Stimulated activated CD4-positive, alpha-beta T cell treated with anti-CD3 and anti-CD28 coated beads, Interleukin-4, amount 100 ng/mL, for 24 hours (primary cell): ENCODE measurements at regions not wholly inside any gene's neighbourhood (a gene's known extent, or its start where the extent isn't known, plus 50 kb on each side); places are given as distances from the start of the nearest gene placed in this dataset.

Source experiments
- DNase-seq: peaks from one replicate; pipeline ENCODE4 v3.0.0-alpha.2; 2020

DNA sequence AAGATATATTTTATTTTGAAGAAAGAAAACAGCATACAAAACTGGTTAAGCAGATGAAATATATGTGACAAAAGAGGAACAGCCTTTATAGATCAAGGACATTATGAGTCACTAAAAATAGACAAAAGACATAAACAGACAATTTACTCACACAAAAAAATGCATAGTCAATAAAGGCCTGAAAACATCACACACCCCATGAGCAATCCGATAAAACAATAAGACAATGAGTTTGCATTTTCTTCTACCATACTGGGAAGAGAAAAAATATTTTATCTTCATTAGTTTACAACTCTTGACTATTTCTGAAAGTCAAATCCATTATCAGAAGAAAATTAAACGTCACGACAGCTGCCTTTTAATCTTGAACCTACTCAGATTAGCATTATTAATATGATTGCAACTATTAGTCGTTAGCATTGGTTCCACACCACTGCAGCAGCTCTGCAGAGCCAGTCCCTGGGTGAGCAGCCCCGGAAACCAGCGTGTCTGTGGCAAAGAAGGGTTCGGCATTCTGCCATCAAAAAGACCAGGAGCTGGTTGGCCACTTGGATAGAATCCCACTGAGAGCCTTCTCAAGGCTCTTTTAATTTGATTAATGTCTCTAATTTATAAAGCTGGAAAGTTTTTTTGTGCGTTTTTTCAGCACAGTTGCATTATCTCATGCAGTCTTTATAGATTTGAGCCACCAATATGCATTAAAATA is 305.4 kb upstream of the SHH start:
- DNase-seq = no peak

DNA sequence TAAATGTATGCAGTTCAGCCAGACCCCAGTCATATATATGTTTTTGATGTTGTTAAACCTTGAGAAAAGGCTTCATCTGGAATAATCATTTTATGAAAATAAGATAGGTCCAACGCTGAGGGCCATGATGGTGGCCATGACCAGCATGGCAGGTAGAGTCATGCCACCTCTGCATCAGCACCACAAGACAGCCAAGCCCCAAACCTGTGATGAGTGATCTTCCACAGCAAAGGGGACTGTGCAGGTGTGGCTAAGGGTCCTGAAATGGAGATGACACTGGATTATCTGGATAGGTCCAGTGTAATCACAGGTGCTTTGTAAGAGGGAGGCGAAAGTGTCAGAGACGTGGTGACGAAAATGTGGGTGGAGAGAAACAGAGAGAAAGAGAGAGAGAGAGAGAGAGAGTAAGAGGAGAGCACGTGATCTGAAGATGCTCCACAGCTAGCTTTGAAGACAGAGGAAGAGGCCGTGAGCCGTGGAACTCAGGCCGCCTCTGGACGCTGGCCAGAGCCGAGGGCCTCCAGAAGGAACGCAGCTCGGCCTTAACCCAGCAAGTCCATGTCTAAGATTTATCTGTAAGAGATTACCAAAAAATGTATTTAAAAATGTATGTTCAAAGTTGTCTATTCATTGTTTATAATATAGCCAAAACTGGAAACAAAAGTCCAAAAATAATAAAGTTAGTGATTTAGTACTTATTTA is 304.4 kb upstream of the SHH start:
- DNase-seq = no peak

DNA sequence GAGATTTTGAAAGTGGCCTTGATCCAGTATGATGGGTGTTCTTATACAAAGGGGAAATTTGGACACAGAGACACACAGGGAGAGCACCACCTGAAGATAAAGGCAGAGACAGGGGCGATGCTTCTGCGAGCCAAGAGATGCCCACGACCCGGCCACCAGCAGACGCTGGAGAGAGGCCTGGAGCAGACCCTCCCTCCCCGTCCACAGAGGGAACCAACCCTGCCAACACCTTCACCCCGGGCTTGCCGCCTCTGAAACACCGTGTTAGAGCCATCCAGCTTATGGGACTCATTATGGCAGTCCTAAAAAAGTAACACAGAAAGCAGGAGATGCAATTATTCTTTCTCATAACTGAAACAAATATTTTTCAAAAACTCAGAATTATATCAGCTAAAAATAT is 303.3 kb upstream of the SHH start:
- DNase-seq = no peak

DNA sequence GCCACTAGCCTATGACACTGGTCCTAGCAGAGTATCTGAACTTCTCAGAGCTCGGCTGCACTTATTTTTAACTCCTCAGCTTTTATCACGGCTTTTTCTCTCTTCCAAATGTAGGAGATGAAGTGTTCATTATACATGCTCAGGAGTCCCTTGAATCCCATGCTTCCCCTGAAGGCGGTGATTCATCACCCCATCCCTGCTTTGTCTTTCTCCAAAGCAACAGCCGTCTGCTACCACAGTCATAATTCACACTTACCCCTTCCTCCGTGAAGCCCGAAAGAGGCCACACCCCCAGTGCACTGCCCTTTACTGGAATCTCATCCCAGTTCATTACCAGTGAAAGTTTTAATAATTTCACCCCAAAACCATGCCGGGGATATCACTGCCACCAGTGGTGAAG is 301.5 kb upstream of the SHH start:
- DNase-seq = no peak

DNA sequence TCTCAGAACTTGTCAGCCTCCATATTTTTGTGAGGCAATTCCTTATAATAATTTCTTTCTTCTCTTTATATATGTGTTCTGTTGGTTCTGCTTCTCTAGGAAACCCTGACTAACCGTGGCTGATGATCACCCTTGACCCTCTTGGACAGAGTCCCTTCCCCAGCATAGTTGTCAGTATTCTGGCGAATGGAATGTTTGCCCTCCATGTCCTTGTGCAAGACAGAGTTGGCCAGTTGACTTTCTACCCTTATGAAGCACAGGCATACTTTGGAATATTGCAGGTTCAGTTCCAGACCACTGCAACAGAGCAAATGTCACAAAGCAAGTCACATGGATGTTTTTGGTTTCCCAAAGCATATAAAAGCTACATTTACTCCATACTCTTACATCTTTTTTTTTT is 297.7 kb upstream of the SHH start:
- DNase-seq = no peak

DNA sequence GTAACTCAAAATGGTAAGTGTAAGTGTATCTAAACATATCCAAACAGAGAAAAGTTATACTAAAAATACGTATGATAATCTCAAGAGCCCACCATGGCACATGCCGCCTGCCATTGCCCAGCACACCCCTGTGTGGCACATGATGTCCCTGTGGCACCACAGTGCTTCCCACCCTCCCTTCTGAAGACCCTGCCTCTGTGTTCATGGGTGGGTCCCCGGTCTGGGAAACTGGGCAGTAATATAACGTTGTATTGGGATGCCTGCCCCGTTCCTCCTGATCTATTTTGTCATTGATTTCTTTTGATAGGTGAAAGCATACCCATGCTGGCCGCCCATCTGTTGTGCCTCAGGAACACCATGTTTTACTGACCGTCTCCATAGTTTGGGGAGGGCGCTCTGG is 296.8 kb upstream of the SHH start:
- no peak for DNase-seq

DNA sequence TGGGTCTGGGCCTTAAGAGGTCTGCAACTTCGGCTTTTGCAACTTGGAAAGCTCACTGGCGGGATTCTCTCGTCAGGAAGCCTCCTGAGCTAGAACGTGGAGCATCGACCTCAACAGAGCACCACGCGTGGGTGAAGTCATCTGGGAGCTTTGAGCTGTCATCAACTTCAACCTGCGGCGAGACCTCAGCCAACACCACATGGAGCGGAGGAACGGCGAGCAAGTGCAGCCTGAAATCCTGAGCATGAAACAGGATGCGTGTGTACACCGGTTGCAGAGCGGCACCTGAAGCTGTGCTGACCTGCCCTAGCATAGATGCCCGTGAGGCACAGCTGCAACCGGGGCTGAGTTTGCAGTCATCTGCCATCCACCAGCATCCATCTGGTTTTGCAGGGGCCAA is 295.7 kb upstream of the SHH start:
- no peak for DNase-seq

DNA sequence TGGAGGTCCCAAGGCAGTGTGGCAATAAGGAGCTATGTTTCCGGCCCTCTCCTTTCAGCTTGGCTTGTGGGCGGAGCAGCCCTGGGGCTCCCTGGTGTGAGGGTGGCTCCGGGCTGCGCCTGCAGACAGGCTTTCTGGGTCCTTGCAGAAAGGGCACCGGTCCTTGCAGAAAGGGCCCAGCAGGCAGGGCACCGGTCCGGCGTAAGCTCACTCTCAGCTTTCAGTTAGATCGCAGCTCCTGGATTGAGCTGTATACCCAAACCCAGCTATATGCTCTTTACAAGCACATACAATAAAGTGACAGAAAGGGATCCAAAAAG is 293.8 kb upstream of the SHH start:
- no peak for DNase-seq

DNA sequence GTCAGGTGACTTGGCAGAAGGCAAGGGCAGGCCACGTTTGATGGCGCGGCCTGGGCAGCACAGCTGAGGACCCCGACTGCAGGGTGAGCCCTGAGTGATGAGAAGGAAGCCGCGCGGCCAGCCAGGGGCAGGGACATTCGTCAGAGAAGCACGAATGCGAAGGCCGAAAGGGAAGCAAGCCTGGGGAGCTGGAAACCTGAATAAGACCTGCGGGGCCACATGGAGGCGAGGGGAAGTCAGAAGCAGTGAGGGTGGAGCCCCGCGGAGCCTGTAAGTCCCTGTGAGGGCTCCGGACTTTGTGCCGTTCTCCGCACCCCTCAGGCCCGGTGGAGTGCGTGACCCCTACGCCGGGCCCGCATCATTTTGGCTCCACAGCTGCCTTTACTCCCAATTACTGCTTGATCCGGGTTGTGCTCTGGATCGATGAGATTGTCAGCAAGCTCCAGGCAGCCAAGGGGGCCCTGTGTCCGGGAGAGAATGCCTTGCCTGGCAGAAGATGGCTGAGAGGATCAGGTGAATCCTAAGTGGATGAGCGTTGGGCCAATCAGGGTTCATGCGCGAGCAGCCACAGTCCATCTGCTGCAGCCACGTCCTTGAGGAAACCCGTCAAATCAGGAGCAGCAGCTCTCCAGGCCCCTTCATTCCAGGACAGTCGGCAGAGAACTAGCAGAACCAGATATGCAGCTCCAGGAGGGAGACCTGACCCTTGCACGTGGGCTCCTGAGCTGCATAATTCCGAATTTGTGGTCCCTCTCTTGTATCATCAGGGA is 293.3 kb upstream of the SHH start:
- DNase-seq = no peak

DNA sequence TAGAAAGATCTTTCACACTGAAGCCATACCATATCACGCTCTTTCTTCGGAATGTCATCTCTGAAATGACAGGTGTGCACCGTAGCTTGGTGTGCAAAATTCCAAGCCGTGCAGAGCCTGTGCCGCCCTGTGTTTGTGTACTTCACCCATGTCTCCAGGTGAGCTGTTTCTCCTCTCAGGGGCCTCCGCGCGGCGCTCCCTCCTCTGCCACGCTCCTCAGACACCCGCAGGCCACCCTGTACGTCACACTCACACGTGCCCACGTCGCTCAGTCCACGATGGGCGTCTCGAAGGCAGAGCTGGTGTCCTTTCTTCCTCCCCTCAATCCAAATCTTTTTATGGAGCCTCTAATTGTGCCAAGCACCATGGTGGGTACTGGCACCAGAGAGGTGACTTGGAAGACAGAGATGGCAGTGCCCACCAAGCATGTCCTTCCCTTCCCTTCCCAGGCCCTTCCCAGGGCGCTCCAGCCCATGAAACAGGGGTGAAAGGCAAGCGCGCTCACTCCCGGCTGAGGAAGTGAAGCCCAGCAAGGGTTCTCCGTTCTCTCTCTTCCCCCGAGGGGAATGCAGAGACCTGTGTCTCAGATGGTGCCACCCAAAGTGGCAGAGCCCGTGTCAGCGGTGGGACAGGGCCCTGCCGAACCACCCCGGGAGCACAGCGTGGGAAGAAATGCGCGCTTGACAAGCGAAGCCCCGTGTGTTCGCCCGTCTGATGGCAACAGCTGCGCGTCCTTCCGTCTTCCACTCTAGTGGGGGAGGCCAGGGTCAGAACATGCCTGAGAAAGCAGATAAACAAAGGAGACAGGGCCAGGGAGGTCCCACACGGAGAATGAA is 292.5 kb upstream of the SHH start:
- no peak for DNase-seq

DNA sequence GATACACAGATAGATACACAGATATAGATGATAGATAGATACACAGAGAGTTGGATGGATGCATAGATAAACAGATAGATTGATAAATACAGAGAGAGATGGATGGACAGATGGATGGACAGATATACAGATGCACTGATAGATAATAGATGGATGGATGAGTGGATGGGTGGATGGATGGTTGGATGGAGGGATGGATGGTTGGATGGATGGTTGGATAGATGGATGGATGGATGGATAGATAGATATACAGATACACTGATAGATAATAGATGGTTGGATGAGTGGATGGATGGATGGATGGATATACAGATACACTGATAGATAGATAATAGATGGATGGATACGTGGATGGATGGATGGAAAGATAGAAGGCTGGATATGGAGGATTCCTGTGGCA is 290.0 kb upstream of the SHH start:
- no peak for DNase-seq

DNA sequence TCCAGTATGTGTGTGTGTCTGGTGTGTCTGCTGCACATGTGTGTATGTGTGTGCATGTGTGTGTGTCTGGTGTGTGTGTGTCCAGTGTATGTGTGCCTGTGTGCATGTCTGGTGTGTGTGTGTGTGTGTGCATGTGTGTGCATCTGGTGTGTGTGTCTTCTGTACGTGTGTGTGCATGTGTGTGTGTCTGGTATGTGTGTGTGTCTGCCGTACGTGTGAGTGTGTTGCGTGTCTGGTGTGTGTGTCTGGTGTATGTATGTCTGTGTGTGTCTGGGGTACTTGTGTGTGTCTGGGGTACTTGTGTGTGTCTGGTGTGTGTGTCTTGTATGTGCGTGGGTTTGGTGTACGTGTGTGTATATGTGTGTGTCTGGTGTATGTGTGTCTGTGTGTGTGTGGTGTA is 289.1 kb upstream of the SHH start:
- DNase-seq = no peak

DNA sequence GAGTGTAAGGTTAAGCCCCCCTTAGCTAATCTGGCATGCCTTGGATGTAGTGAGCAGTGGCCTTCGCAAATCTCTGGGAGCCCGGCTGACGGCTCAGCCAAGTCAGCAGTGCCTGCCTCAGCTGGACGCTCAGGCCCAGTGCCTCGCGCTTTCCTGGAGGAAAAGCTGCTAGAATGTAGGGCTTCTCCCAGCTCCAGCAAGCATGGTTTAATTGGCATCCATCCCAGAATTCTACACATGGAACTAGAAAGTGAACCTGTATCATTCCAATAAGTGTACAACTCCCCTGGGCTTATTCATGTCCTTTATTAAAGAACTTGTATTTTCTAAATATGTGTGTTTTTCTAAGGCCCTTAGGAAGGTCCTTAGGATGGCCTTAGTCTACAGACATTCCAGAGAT is 287.8 kb upstream of the SHH start:
- DNase-seq = no peak

DNA sequence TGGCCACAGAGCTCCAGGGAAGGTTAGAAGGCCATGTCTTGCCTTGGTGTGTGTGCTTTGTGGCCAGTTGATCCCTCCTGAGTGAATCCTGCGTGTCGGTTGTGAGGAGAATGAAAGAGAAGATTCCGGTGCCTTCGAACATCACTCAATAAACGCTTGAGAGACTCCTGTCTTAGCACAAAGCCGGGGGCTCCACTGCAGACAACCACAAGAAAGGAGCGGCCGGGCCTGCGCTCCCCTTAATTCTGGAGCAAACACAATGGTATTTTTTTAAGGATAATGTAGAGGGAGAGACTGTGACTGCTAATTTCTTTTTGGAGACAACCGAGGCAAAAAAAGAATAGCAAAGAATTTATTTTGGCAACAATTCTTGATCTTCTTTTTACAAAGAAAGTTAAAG is 286.8 kb upstream of the SHH start:
- no peak for DNase-seq

DNA sequence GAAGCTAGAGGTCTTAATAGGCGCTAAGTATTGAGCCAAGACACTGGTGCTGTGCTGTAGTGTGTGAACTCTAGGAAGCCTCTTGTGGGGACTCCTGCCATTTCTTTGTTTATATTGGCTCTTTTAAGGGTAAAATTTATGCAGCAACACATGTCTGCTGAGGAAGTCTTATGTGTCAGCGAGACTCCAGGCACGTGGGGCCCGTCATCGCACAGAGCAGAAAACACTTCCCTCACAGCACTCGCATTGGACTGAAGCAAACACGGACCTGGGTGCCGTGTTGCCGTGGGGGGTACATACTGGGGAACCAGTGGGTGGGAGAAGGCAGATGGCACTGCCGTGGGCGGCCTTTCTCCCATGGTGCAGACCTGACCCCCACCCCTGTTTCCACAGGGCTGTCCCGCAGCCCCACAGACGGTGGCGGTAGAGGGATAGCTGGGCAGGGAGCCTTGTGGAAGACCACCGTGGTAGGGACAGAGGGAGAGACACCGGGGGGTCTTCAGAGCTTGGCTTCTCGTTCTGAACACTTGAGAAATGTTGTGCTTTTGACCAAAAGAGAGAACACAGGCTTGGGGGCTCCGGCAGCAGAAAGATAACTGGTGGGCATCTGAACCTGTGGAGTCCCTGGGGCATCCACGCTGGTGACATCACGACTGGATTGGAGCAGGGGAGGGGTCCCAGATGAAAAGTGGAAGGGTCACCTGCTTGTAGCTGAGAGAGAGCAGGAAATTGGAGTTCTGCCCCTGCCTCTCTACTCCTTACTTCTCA is 284.7 kb upstream of the SHH start:
- no peak for DNase-seq

DNA sequence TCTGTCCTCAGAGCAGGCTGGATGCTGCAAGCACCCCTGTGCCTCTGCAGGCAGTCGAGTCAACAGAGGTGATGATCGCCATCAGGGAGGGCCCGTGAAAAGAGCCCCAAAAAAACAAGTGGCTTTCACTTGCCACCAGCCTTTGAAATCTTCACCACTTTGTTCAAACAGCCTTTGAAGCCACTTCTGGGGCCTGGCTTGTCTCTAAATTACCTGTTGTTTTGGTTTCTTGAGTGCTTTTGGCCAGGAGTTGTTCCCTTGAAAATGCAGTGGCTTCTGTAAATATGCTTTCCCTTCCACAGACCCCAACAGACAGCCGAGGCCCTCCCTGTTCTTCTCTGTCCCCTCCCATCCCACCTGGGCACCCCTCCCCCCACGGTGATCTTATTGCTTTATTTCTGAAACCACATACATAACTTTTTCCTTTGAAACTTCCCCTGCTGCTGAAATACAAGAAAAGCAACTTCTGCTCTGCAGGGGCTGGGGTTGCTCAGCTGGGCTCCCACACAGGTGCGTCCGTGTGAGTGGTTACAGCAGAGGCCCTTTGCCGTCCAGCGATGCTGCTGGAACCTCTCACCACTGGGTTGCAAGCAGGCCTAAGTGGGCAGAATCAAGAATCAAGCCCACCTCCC is 283.8 kb upstream of the SHH start:
- DNase-seq = no peak

DNA sequence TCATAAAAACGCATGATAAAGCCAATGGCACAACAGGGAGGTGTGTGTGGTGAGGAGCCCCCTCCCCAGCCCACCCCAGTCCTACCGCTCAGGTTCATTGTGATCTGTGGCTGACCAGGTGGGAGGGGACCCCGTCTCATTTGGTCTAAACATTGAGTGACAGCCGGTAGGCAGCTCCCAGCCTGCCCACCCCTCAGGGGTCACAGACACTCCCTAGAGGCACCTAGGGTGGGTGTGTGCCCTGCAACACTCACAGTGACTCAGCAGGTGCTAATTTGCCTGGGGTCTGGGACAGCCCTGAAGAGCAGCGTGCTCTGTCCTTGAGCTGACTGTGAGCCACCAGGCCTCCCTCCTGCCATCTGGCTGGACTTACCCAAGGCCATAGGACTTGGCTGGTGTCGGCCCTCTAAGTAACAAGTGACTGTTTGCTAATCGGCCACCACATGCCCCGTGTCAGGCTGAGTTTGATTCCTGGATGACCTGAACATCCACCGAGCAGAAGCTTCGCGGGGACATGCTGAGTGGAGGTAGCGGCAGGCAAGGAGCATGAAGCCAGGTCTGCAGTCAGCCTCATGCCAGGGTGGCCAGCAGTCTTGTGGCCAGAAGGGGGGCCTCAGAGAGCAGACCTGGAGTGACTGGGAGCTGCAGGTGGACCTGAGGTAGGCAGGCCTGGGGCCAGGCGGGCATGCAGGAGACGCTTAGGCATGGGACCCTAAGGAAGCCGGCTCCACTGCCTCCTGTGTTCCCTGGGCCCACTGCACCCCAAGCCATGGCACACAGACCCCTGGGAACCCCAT is 282.3 kb upstream of the SHH start:
- no peak for DNase-seq

DNA sequence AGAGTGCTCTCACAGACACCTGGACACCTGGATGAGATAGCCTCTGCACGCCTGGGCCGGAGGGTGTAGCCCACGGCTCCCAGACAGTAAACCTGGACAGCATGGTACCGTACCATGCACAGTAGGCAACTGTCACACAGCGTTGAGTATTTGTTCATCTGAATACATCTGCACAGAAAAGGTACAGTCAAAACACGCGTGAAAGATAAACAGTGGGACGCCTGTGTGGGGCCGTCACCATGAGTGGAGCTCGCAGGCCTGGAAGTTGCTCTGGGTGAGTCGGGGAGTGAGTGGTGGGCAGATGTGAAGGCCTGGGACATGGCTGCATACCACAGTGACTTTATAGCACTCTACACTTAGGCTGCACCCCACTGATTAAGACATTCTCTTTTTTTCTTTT is 280.0 kb upstream of the SHH start:
- no peak for DNase-seq

DNA sequence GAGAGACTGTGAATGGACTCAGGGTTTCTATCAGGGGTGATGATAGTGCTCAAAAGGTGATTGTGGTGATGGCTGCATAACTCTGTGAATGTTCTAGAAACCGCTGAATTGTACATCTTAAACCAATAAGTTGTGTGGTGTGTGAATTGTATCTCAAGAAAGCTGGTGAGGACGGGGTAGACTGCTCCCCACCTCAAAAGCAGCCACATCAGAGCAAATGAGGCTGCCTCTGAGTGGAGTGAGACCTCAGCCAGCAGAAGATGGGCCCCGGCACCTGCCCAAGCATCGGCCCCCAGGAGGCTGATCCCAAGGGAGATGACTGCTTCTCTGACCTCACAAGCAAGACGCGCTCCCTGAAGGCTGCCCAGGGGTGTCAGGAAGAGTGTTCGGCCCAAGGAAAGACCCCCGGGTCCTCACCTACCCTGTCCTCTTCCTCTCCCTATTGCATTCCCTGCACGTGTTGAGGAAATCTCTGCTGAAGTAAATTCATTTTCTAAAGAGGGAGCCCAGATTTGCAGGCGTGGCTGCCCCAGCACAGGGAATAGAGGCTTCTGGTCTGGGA is 279.3 kb upstream of the SHH start:
- DNase-seq = no peak

DNA sequence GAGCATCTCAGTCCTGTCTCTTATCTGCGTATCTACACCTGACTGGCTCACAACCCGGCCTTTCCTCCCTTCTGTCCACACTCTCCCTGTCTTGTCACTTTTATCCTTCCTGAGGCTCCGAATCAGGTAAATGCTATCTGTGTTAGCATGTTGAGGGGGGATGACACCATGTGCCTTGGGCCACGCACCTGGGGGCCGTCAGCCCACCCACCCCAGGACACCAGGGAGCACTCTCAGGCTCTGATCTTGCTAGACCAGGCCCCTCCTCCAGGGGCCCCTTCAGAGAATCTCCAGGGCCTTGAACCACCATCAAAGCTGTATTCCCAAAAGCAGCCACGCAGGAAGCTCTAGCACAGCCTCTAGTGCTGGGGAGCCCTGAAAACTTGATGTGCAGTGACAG is 278.7 kb upstream of the SHH start:
- no peak for DNase-seq

DNA sequence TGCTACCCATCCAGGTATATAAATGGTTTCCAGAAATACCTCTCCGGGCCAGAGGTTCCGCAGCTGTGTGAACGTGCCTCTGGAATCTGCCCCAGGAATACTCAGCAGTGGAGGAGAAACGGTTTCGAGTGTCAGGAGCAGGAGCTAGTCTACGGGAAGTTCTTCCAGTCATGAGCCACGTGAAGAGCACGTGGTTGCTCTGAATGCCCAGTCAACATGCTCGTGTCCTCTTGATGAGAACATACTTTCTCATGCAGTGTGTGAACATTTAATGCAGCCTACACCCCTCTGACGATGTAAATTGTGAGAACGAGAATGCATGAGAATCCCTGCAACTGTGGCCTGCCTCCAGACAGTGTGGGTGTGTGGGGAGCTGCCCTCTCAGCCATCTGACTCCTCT is 277.0 kb upstream of the SHH start:
- DNase-seq = no peak
